ENCODE measurements at regions not wholly inside any gene's neighbourhood (a gene's known extent, or its start where the extent isn't known, plus 50 kb on each side); places are given as distances from the start of the nearest gene placed in this dataset.

GRCh38 chr13:109569958-109570711 lies 216.2 kb downstream of the IRS2 start:
- TF ChIP-seq CTCF (IDR thresholded peaks at IDR 0.05) (no peak), CBFB (CRISPR knock-in tag; IDR thresholded peaks at IDR 0.05; ENCODE audit: low read depth) (no peak), SMAD3 (CRISPR knock-in tag; IDR thresholded peaks at IDR 0.05; ENCODE audit: borderline replicate concordance) (no peak), IRF2 (CRISPR knock-in tag; IDR thresholded peaks at IDR 0.05; ENCODE audit: borderline replicate concordance, low read depth) (no peak), SMAD4 (CRISPR knock-in tag; IDR thresholded peaks at IDR 0.05) (no peak)
